Lower leg skin (tissue), 4 donors: ENCODE measurements at regions not wholly inside any gene's neighbourhood (a gene's known extent, or its start where the extent isn't known, plus 50 kb on each side); places are given as distances from the start of the nearest gene placed in this dataset.

Source experiments
- DNase-seq, 2 donors: peaks; one replicate each; pipeline ENCODE4 v3.0.0-alpha.2; 2019; ENCODE audit warnings: low spot score in 2 of 2
- H3K4me3 ChIP-seq: fragments of 200-600 bp; sonication (generic); 2 replicates; pipeline ENCODE4 v1.5.1; 2017; ENCODE audit warnings: mild to moderate bottlenecking, low read depth; ENCODE audit not compliant: poor library complexity, severe bottlenecking
- CTCF ChIP-seq, 3 donors: fragments of 450-650 bp; IDR thresholded peaks; one replicate each; pipeline ENCODE4 v1.5.1; 2016; ENCODE audit warnings: antibody characterized with exemption in 3 of 3, mild to moderate bottlenecking in 3 of 3, moderate library complexity in 2 of 3
- POLR2A ChIP-seq, 2 donors: fragments of 450-650 bp; IDR thresholded peaks; one replicate each; pipeline ENCODE4 v1.6.1; 2016 to 2017; ENCODE audit warnings: antibody characterized with exemption in 2 of 2, mild to moderate bottlenecking in 1 of 2, moderate library complexity in 1 of 2
- WGBS, 2 donors: methylation state at CpG; one replicate each; pipeline ENCODE4 v1.1.5; 2018; 5-methylcytosine and 5-hydroxymethylcytosine counted together
- intact Hi-C: fragments of 100-400 bp; cut with DNase I; formaldehyde crosslinking; loops from one replicate; pipeline ENCODE4 v1.15.0; 2023; ENCODE audit warnings: low total_unique reads

- 90 to 91% methylated on average over 4 of the region's 4 CpGs for WGBS, 2 donors
- no peak for TF ChIP-seq POLR2A (IDR thresholded peaks at IDR 0.05)
- no peak for TF ChIP-seq CTCF (IDR thresholded peaks at IDR 0.05)
- intact Hi-C loops = no loop called here
- H3K4me3 ChIP-seq = no peak overlapping the region
- DNase-seq = no peak
Measured at GRCh38 chr5:27269766-27270165, 231.4 kb upstream of the CDH9 start.

GRCh38 chr5:27267209-27267824, 228.9 kb upstream of the CDH9 start:
- TF ChIP-seq CTCF (IDR thresholded peaks at IDR 0.05) (no peak), POLR2A (IDR thresholded peaks at IDR 0.05) (no peak)
- intact Hi-C loops = no loop called here
- no peak overlapping the region for H3K4me3 ChIP-seq
- no peak for DNase-seq
- WGBS, 2 donors = 95% methylated on average over 13 to 23 of the region's 27 CpGs

GRCh38 chr5:27266184-27266583, 227.8 kb upstream of the CDH9 start:
- intact Hi-C loops = no loop called here
- DNase-seq = no peak
- H3K4me3 ChIP-seq = no peak overlapping the region
- TF ChIP-seq POLR2A (IDR thresholded peaks at IDR 0.05) (no peak), CTCF (IDR thresholded peaks at IDR 0.05) (no peak)
- WGBS, 2 donors = 27 to 29% methylated on average over 2 of the region's 2 CpGs

- no peak overlapping the region for H3K4me3 ChIP-seq
- DNase-seq = no peak
- intact Hi-C loops = no loop called here
- 63 to 66% methylated on average over 3 of the region's 3 CpGs for WGBS, 2 donors
- no peak for TF ChIP-seq CTCF (IDR thresholded peaks at IDR 0.05)
- no peak for TF ChIP-seq POLR2A (IDR thresholded peaks at IDR 0.05)
Measured at GRCh38 chr5:27257696-27258095, 219.3 kb upstream of the CDH9 start.

GRCh38 chr5:27252911-27253310, 214.5 kb upstream of the CDH9 start:
- no peak for TF ChIP-seq CTCF (IDR thresholded peaks at IDR 0.05)
- no peak for TF ChIP-seq POLR2A (IDR thresholded peaks at IDR 0.05)
- H3K4me3 ChIP-seq = no peak overlapping the region
- intact Hi-C loops = no loop called here
- 67 to 85% methylated on average over 2 of the region's 2 CpGs for WGBS, 2 donors
- no peak for DNase-seq

- intact Hi-C loops = no loop called here
- WGBS, 2 donors = 52 to 58% methylated on average over 2 of the region's 2 CpGs
- no peak for TF ChIP-seq POLR2A (IDR thresholded peaks at IDR 0.05)
- TF ChIP-seq CTCF (IDR thresholded peaks at IDR 0.05) = no peak
- no peak overlapping the region for H3K4me3 ChIP-seq
- no peak for DNase-seq
Measured at GRCh38 chr5:27242258-27242626, 203.9 kb upstream of the CDH9 start.
